Calu3 (cell line): ENCODE measurements at regions not wholly inside any gene's neighbourhood (a gene's known extent, or its start where the extent isn't known, plus 50 kb on each side); places are given as distances from the start of the nearest gene placed in this dataset.

Source experiments
- BruUV-seq: library from RNA; stranded (reverse); fragments of 400-500 nt; replicated peaks from 2 replicates; lab custom pipeline; 2021; lab: Mats Ljungman, UMichigan
- CTCF ChIA-PET: fragments of 300-600 bp; sonication (Branson Sonifier 250); formaldehyde crosslinking; loops from one replicate; lab custom pipeline; 2022; ENCODE audit warnings: antibody characterized with exemption; lab: Charles Lee
- DNase-seq: peaks from one replicate; pipeline ENCODE4 v3.0.0; 2022
- H3K27ac Mint-ChIP-seq: one replicate; pipeline ENCODE4 v1.8.0; 2022; ENCODE audit warnings: mixed read lengths; ENCODE audit not compliant: unreplicated experiment
- H3K27me3 Mint-ChIP-seq: one replicate; pipeline ENCODE4 v1.8.0; 2022; ENCODE audit warnings: mixed read lengths; ENCODE audit not compliant: unreplicated experiment
- H3K36me3 Mint-ChIP-seq: one replicate; pipeline ENCODE4 v1.8.0; 2022; ENCODE audit warnings: mild to moderate bottlenecking, moderate library complexity, mixed read lengths; ENCODE audit not compliant: insufficient read depth, unreplicated experiment
- H3K4me1 Mint-ChIP-seq: one replicate; pipeline ENCODE4 v1.8.0; 2022; ENCODE audit warnings: mild to moderate bottlenecking, low read depth, mixed read lengths; ENCODE audit not compliant: unreplicated experiment
- H3K4me3 Mint-ChIP-seq: one replicate; pipeline ENCODE4 v1.8.0; 2022; ENCODE audit warnings: mild to moderate bottlenecking, low read depth, moderate library complexity, mixed read lengths; ENCODE audit not compliant: unreplicated experiment
- H3K9me3 Mint-ChIP-seq: one replicate; pipeline ENCODE4 v1.8.0; 2022; ENCODE audit warnings: low read depth, mixed read lengths; ENCODE audit not compliant: unreplicated experiment
- CTCF ChIP-seq: fragments of 200-600 bp; IDR thresholded peaks from one replicate; pipeline ENCODE4 v1.8.0; 2022; ENCODE audit warnings: antibody characterized with exemption; ENCODE audit not compliant: unreplicated experiment
- intact Hi-C: fragments of 100-400 bp; cut with micrococcal nuclease; formaldehyde crosslinking; loops from one replicate; pipeline ENCODE4 v1.10.0; 2022; ENCODE audit not compliant: unreplicated experiment

- intact Hi-C loops, result no loop called here
- Mint-ChIP-seq H3K27me3 (peaks cover 53% of the 10 kb centered on the region), H3K4me3 (no peak overlapping the region), H3K4me1 (no peaks in the 10 kb centered on the region), H3K27ac (no peak overlapping the region), H3K9me3 (no peaks in the 10 kb centered on the region), H3K36me3 (no peaks in the 10 kb centered on the region)
- CTCF ChIA-PET, result no interaction called here
- no peak for TF ChIP-seq CTCF
- DNase-seq, result no peak
- no TSS peak for BruUV-seq
These were observed 128.9 kb downstream of the CCT6B start for GRCh38 chr17:34832376-34832775.

- no peak for TF ChIP-seq CTCF
- Mint-ChIP-seq H3K9me3 (no peaks in the 10 kb centered on the region), H3K4me1 (peaks cover 13% of the 10 kb centered on the region), H3K36me3 (no peaks in the 10 kb centered on the region), H3K4me3 (no peak overlapping the region), H3K27me3 (peaks cover 24% of the 10 kb centered on the region), H3K27ac (no peak overlapping the region)
- CTCF ChIA-PET, result interaction anchor here (0.6 to 1.0 kb wide), 2 partner anchors 83 to 105 kb away, joined by 3 to 5 read pairs; no protein-coding TSS in a partner anchor
- no TSS peak for BruUV-seq
- intact Hi-C loops, result no loop called here
- DNase-seq, result peak; percentile 34
These were observed 134.3 kb downstream of the CCT6B start for GRCh38 chr17:34827008-34827407.

- Mint-ChIP-seq H3K9me3 (no peaks in the 10 kb centered on the region), H3K4me1 (peaks cover 16% of the 10 kb centered on the region), H3K4me3 (no peak overlapping the region), H3K36me3 (no peaks in the 10 kb centered on the region), H3K27me3 (peaks cover 17% of the 10 kb centered on the region), H3K27ac (no peak overlapping the region)
- peak; percentile 36 for DNase-seq
- TF ChIP-seq CTCF, result no peak
- CTCF ChIA-PET, result interaction anchor here (0.6 to 1.0 kb wide), 2 partner anchors 8 to 82 kb away, joined by 3 to 5 read pairs; no protein-coding TSS in a partner anchor
- no TSS peak for BruUV-seq
- intact Hi-C loops, result no loop called here
These were observed 134.9 kb downstream of the CCT6B start for GRCh38 chr17:34826332-34826731.

- Mint-ChIP-seq H3K36me3 (no peaks in the 10 kb centered on the region), H3K9me3 (no peaks in the 10 kb centered on the region), H3K4me1 (peaks cover 20% of the 10 kb centered on the region), H3K27ac (no peak overlapping the region), H3K27me3 (peaks cover 13% of the 10 kb centered on the region), H3K4me3 (no peak overlapping the region)
- BruUV-seq, result no TSS peak
- intact Hi-C loops, result no loop called here
- no peak for TF ChIP-seq CTCF
- DNase-seq, result no peak
- CTCF ChIA-PET, result interaction anchor here (1.0 kb wide), 1 partner anchor 8 kb away, joined by 3 read pairs; no protein-coding TSS in a partner anchor
These were observed 135.4 kb downstream of the CCT6B start for GRCh38 chr17:34825884-34826283.
